ENCODE measurements at regions not wholly inside any gene's neighbourhood (a gene's known extent, or its start where the extent isn't known, plus 50 kb on each side); places are given as distances from the start of the nearest gene placed in this dataset.

- DNase-seq: no peak
- Histone ChIP-seq H3K4me3 (no peak overlapping the region), H3K4me1 (no peaks in the 10 kb centered on the region), H3K9me3 (no peaks in the 10 kb centered on the region), H3K36me3 (ENCODE audit: low read depth, missing control alignments) (no peaks in the 10 kb centered on the region), H3K27ac (no peak overlapping the region), H3K27me3 (no peaks in the 10 kb centered on the region)
- 74 to 79% methylated on average over 10 of the region's 10 CpGs for WGBS, 2 donors
- TF ChIP-seq CTCF (IDR thresholded peaks at IDR 0.05) (no peak), POLR2A (IDR thresholded peaks at IDR 0.05) (no peak)
- intact Hi-C loops (cut with DNase I; ENCODE audit: low total_unique reads): no loop called here
Measured at GRCh38 chr2:239756031-239756789, 268.9 kb downstream of the NDUFA10 start.

GRCh38 chr2:239753401-239753837, 271.7 kb downstream of the NDUFA10 start:
- no peaks in the 10 kb centered on the region for H3K36me3 ChIP-seq (ENCODE audit: low read depth, missing control alignments)
- H3K4me3 ChIP-seq: no peak overlapping the region
- H3K27me3 ChIP-seq: no peaks in the 10 kb centered on the region
- H3K9me3 ChIP-seq: no peaks in the 10 kb centered on the region
- intact Hi-C loops (cut with DNase I; ENCODE audit: low total_unique reads): no loop called here
- H3K4me1 ChIP-seq: no peaks in the 10 kb centered on the region
- WGBS, 2 donors: 89 to 90% methylated on average over 8 to 14 of the region's 14 CpGs
- H3K27ac ChIP-seq: no peak overlapping the region
- no peak for TF ChIP-seq POLR2A (IDR thresholded peaks at IDR 0.05)
- TF ChIP-seq CTCF (IDR thresholded peaks at IDR 0.05): no peak
- no peak for DNase-seq

- Histone ChIP-seq H3K4me1 (no peaks in the 10 kb centered on the region), H3K36me3 (ENCODE audit: low read depth, missing control alignments) (no peaks in the 10 kb centered on the region), H3K27ac (no peak overlapping the region), H3K27me3 (no peaks in the 10 kb centered on the region), H3K4me3 (no peak overlapping the region), H3K9me3 (no peaks in the 10 kb centered on the region)
- no peak for DNase-seq
- no peak for TF ChIP-seq POLR2A (IDR thresholded peaks at IDR 0.05)
- TF ChIP-seq CTCF (IDR thresholded peaks at IDR 0.05): no peak
- WGBS, 2 donors: 74 to 84% methylated on average over 13 of the region's 13 CpGs
- intact Hi-C loops (cut with DNase I; ENCODE audit: low total_unique reads): no loop called here
Measured at GRCh38 chr2:239752951-239753350, 272.2 kb downstream of the NDUFA10 start.

- Histone ChIP-seq H3K36me3 (ENCODE audit: low read depth, missing control alignments) (no peaks in the 10 kb centered on the region), H3K4me3 (no peak overlapping the region), H3K4me1 (no peaks in the 10 kb centered on the region), H3K27ac (no peak overlapping the region), H3K27me3 (no peaks in the 10 kb centered on the region), H3K9me3 (no peaks in the 10 kb centered on the region)
- no peak for TF ChIP-seq CTCF (IDR thresholded peaks at IDR 0.05)
- no peak for TF ChIP-seq POLR2A (IDR thresholded peaks at IDR 0.05)
- DNase-seq: no peak
- intact Hi-C loops (cut with DNase I; ENCODE audit: low total_unique reads): no loop called here
- 49 to 60% methylated on average over 14 to 24 of the region's 24 CpGs for WGBS, 2 donors
Measured at GRCh38 chr2:239751679-239752355, 273.3 kb downstream of the NDUFA10 start.

Measured in testis (tissue), 2 donors.